B cell (primary cell): ENCODE measurements at regions not wholly inside any gene's neighbourhood (a gene's known extent, or its start where the extent isn't known, plus 50 kb on each side); places are given as distances from the start of the nearest gene placed in this dataset.

Experiments used
- ATAC-seq: fragments of 200-7000 bp; cut with Tn5 transposase; one replicate; pipeline ENCODE4 v1.10.0; 2021; ENCODE audit warnings: low read depth, mild to moderate bottlenecking, moderate number of reproducible peaks, moderate library complexity
- CTCF ChIA-PET: fragments of 350-600 bp; sonication (Branson Sonifier 250); formaldehyde crosslinking; loops from one replicate; lab custom pipeline; 2021; ENCODE audit warnings: antibody characterized with exemption, inconsistent platforms; lab: Charles Lee
- POLR2A ChIA-PET: fragments of 350-600 bp; sonication (Branson Sonifier 250); formaldehyde crosslinking; loops from one replicate; lab custom pipeline; 2021; ENCODE audit warnings: antibody characterized with exemption; lab: Charles Lee
- DNase-seq: peaks from one replicate; pipeline ENCODE4 v3.0.0; 2013
- H2AFZ ChIP-seq: 2 replicates; pipeline ENCODE4 v1.6.1; 2012; ENCODE audit warnings: mild to moderate bottlenecking, low read depth, low read length; ENCODE audit not compliant: insufficient read depth, poor library complexity, severe bottlenecking
- H3K27ac ChIP-seq, 2 donors: 1 replicate in 1 of 2; 2 replicates in 1 of 2; pipeline ENCODE4 v1.5.1; 2012 to 2013; ENCODE audit warnings: low read length in 2 of 2, mild to moderate bottlenecking in 2 of 2, moderate library complexity in 1 of 2
- H3K27me3 ChIP-seq, 4 experiments: fragments of 200-600 bp in 1 of 4; sonication (generic) in 1 of 4; replicated peaks in 1 of 4; 1 replicate in 2 of 4; 2 replicates in 2 of 4; pipeline versions ENCODE4 v1.6.1 to v1.7.0; 2013 to 2016; ENCODE audit warnings: low read length in 3 of 4, mild to moderate bottlenecking in 2 of 4, mixed read lengths in 1 of 4, moderate library complexity in 1 of 4; ENCODE audit not compliant: insufficient read depth in 4 of 4, control insufficient read depth in 3 of 4; ENCODE audit errors: control extremely low read depth in 1 of 4
- H3K36me3 ChIP-seq, 2 experiments: replicated peaks in 1 of 2; 1 replicate in 1 of 2; 2 replicates in 1 of 2; pipeline versions ENCODE4 v1.6.1 to v1.7.1; 2013; ENCODE audit warnings: low read length in 1 of 2; ENCODE audit not compliant: insufficient read depth in 2 of 2, control insufficient read depth in 1 of 2; ENCODE audit errors: control extremely low read depth in 1 of 2, extremely low read depth in 1 of 2
- H3K4me1 ChIP-seq, 2 donors: fragments of 200-600 bp in 1 of 2; sonication (generic) in 1 of 2; 1 replicate in 1 of 2; 2 replicates in 1 of 2; pipeline versions ENCODE4 v1.5.1 to v1.6.1; 2013 to 2017; ENCODE audit warnings: low read length in 2 of 2; ENCODE audit not compliant: control insufficient read depth in 2 of 2, insufficient read depth in 2 of 2
- H3K4me2 ChIP-seq: replicated peaks from 2 replicates; pipeline ENCODE3; 2012; ENCODE audit warnings: mild to moderate bottlenecking, low read depth, low read length; ENCODE audit not compliant: poor library complexity, severe bottlenecking
- H3K4me3 ChIP-seq, 5 experiments: fragments of 200-600 bp in 1 of 5; sonication (generic) in 1 of 5; 1 replicate in 3 of 5; 2 replicates in 2 of 5; pipeline versions ENCODE4 v1.5.1 to v1.7.0; 2011 to 2016; ENCODE audit warnings: low read length in 4 of 5, mild to moderate bottlenecking in 4 of 5, low read depth in 2 of 5, control low read depth in 1 of 5, moderate library complexity in 1 of 5; ENCODE audit not compliant: insufficient read depth in 1 of 5; ENCODE audit errors: control extremely low read depth in 1 of 5, extremely low read depth in 1 of 5
- H3K79me2 ChIP-seq: fragments of 200-600 bp; sonication (generic); one replicate; pipeline ENCODE4 v1.6.0; 2016; ENCODE audit warnings: low read length; ENCODE audit not compliant: control insufficient read depth, insufficient read depth
- H3K9ac ChIP-seq: fragments of 200-600 bp; sonication (generic); 2 replicates; pipeline ENCODE4 v1.6.1; 2017; ENCODE audit warnings: mild to moderate bottlenecking, low read length, moderate library complexity
- H3K9me3 ChIP-seq, 3 donors: one replicate each; pipeline versions ENCODE4 v1.6.1 to v1.7.1; 2013; ENCODE audit warnings: low read length in 2 of 3; ENCODE audit not compliant: control insufficient read depth in 2 of 3, insufficient read depth in 1 of 3; ENCODE audit errors: control extremely low read depth in 1 of 3
- H4K20me1 ChIP-seq: 2 replicates; pipeline ENCODE4 v1.6.0; 2012; ENCODE audit warnings: mild to moderate bottlenecking, low read length; ENCODE audit not compliant: insufficient read depth, control insufficient read depth, poor library complexity, severe bottlenecking
- H3K27ac Mint-ChIP-seq: one replicate; pipeline ENCODE4 v1.8.0; 2021; ENCODE audit warnings: mixed read lengths
- H3K27me3 Mint-ChIP-seq: one replicate; pipeline ENCODE4 v1.8.0; 2021; ENCODE audit warnings: mixed read lengths
- H3K4me1 Mint-ChIP-seq: one replicate; pipeline ENCODE4 v1.8.0; 2021; ENCODE audit warnings: mixed read lengths
- H3K4me3 Mint-ChIP-seq: one replicate; pipeline ENCODE4 v1.8.0; 2021; ENCODE audit warnings: mixed read lengths
- H3K9me3 Mint-ChIP-seq: one replicate; pipeline ENCODE4 v1.8.0; 2022; ENCODE audit warnings: mixed read lengths; ENCODE audit not compliant: insufficient read depth
- EZH2 ChIP-seq: IDR thresholded peaks from 2 replicates; pipeline ENCODE4 v1.6.1; 2012; ENCODE audit warnings: borderline replicate concordance, low read depth, mild to moderate bottlenecking, moderate library complexity, low read length; ENCODE audit not compliant: insufficient read depth, poor library complexity, severe bottlenecking
- WGBS: methylation state at CpG from one replicate; pipeline ENCODE4 v1.1.5; 2013; ENCODE audit warnings: missing lambda C conversion rate; ENCODE audit not compliant: insufficient coverage; 5-methylcytosine and 5-hydroxymethylcytosine counted together
- intact Hi-C: fragments of 100-400 bp; cut with micrococcal nuclease; formaldehyde crosslinking; loops from one replicate; pipeline ENCODE4 v1.10.0; 2022
- TF ChIP-seq, protein P1 (sequence below): fragments of 200-600 bp; IDR thresholded peaks from one replicate; pipeline ENCODE4 v1.8.0; 2022; ENCODE audit warnings: antibody characterized with exemption, mild to moderate bottlenecking

DNA sequence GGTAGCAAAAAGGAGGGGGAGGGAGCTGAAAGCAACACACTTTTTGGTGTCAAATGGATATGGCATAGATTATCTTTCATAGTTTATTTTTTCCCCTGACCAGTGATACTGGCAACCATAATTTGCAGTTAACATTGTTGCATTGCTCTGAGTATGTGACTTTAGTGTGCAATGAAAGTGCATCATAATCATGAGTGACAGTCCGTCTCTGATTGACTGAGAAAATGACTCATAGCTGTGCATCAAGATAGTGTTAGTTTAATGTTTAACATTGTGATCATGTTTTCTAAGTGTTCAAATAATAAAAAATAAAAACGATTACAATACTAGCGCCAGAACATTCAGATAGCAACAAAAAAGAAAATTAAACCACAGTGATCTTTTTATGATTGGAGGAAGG is 952.4 kb upstream of the TENM4 start:
- H3K27ac ChIP-seq: no peak overlapping the region
- POLR2A ChIA-PET: no interaction called here
- H4K20me1 ChIP-seq: no peaks in the 10 kb centered on the region
- H3K4me2 ChIP-seq: no peak overlapping the region
- DNase-seq: no peak
- Mint-ChIP-seq H3K9me3 (peaks cover 2% of the 10 kb centered on the region), H3K4me3 (no peak overlapping the region), H3K27ac (no peak overlapping the region), H3K4me1 (no peaks in the 10 kb centered on the region), H3K27me3 (no peaks in the 10 kb centered on the region)
- intact Hi-C loops: no loop called here
- CTCF ChIA-PET: no interaction called here
- no peak for ATAC-seq
- no peak overlapping the region for H3K4me3 ChIP-seq
- no peaks in the 10 kb centered on the region for H3K27me3 ChIP-seq
- H3K9me3 ChIP-seq: no peaks in the 10 kb centered on the region
- H3K36me3 ChIP-seq: no peaks in the 10 kb centered on the region
- no peaks in the 10 kb centered on the region for H3K79me2 ChIP-seq
- H3K9ac ChIP-seq: no peak overlapping the region
- no CpG with 5 or more reads among the region's 3 CpGs for WGBS
- no peaks in the 10 kb centered on the region for H3K4me1 ChIP-seq
- no peak overlapping the region for H2AFZ ChIP-seq
- TF ChIP-seq, protein P1, sequence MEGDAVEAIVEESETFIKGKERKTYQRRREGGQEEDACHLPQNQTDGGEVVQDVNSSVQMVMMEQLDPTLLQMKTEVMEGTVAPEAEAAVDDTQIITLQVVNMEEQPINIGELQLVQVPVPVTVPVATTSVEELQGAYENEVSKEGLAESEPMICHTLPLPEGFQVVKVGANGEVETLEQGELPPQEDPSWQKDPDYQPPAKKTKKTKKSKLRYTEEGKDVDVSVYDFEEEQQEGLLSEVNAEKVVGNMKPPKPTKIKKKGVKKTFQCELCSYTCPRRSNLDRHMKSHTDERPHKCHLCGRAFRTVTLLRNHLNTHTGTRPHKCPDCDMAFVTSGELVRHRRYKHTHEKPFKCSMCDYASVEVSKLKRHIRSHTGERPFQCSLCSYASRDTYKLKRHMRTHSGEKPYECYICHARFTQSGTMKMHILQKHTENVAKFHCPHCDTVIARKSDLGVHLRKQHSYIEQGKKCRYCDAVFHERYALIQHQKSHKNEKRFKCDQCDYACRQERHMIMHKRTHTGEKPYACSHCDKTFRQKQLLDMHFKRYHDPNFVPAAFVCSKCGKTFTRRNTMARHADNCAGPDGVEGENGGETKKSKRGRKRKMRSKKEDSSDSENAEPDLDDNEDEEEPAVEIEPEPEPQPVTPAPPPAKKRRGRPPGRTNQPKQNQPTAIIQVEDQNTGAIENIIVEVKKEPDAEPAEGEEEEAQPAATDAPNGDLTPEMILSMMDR: no peak
- TF ChIP-seq EZH2: no peak

DNA sequence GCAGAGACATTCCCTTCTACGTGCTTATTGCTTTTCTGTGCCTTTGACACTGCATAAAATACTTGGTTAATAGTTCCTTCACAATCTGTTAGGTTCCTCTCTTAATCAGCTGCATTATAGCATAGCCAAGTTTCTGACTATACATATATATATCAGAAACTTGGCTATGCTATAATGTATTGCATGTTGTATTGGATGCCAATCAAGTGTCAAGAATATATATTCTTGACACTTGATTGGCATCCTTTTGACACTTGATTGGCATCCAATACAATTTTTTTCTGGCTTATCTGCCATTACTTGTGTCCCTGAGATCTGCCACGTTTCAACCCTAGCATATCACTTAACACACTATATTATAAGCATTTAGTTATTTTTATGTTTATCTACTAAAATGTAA is 949.7 kb upstream of the TENM4 start:
- Histone ChIP-seq H3K4me2 (no peak overlapping the region), H3K9ac (no peak overlapping the region), H3K36me3 (no peaks in the 10 kb centered on the region), H3K4me3 (no peak overlapping the region), H4K20me1 (no peaks in the 10 kb centered on the region), H3K79me2 (no peaks in the 10 kb centered on the region), H2AFZ (no peak overlapping the region), H3K27me3 (no peaks in the 10 kb centered on the region), H3K9me3 (peaks cover 0 to under 1% (median 0%) of the 10 kb centered on the region in 3 donors), H3K27ac (no peak overlapping the region), H3K4me1 (no peaks in the 10 kb centered on the region)
- ATAC-seq: no peak
- no peak overlapping the region for H3K27ac Mint-ChIP-seq
- no CpG with 5 or more reads among the region's 2 CpGs for WGBS
- H3K9me3 Mint-ChIP-seq: peaks cover 2% of the 10 kb centered on the region
- intact Hi-C loops: no loop called here
- ChIA-PET POLR2A (no interaction called here), CTCF (no interaction called here)
- DNase-seq: no peak
- TF ChIP-seq, protein P1: no peak
- no peaks in the 10 kb centered on the region for H3K4me1 Mint-ChIP-seq
- no peaks in the 10 kb centered on the region for H3K27me3 Mint-ChIP-seq
- H3K4me3 Mint-ChIP-seq: no peak overlapping the region
